GM12873 (cell line): ENCODE measurements at regions not wholly inside any gene's neighbourhood (a gene's known extent, or its start where the extent isn't known, plus 50 kb on each side); places are given as distances from the start of the nearest gene placed in this dataset.

Experiments
- CTCF ChIP-seq: IDR thresholded peaks from 2 replicates; pipeline ENCODE4 v1.5.1; 2012; ENCODE audit warnings: low read depth, mild to moderate bottlenecking, moderate library complexity, low read length, control low read depth; ENCODE audit not compliant: insufficient read depth; ENCODE audit errors: missing control alignments

GRCh38 chr12:53803194-53803593 lies 51.4 kb upstream of the CISTR start:
- TF ChIP-seq CTCF: no peak

GRCh38 chr12:53803703-53804102 lies 51.9 kb upstream of the CISTR start:
- TF ChIP-seq CTCF: peak; percentile 12

GRCh38 chr12:53804429-53804828 lies 52.6 kb upstream of the CISTR start:
- no peak for TF ChIP-seq CTCF

- no peak for TF ChIP-seq CTCF
These were observed 53.3 kb upstream of the CISTR start for GRCh38 chr12:53805067-53805466.

GRCh38 chr12:53805791-53806190 lies 54.0 kb upstream of the CISTR start:
- TF ChIP-seq CTCF: no peak

GRCh38 chr12:53806721-53807120 lies 54.9 kb upstream of the CISTR start:
- TF ChIP-seq CTCF: no peak

GRCh38 chr12:53807322-53807860 lies 55.6 kb upstream of the CISTR start:
- TF ChIP-seq CTCF: no peak
